Neural cell (in vitro differentiated cells): ENCODE measurements at regions not wholly inside any gene's neighbourhood (a gene's known extent, or its start where the extent isn't known, plus 50 kb on each side); places are given as distances from the start of the nearest gene placed in this dataset.

ENCODE experiments used
- CTCF ChIP-seq: fragments of 450-650 bp; IDR thresholded peaks from 2 replicates; pipeline ENCODE4 v1.5.1; 2014; ENCODE audit warnings: antibody characterized with exemption, mild to moderate bottlenecking, moderate library complexity; ENCODE audit not compliant: poor library complexity, severe bottlenecking
- EP300 ChIP-seq: fragments of 450-650 bp; conservative IDR thresholded peaks from 2 replicates; pipeline ENCODE4 v1.6.1; 2014; ENCODE audit warnings: antibody characterized with exemption, mild to moderate bottlenecking, moderate library complexity; ENCODE audit not compliant: poor library complexity, severe bottlenecking
- EZH2 ChIP-seq: fragments of 200-600, 300-800 bp; shearing (Covaris generic), sonication (generic); IDR thresholded peaks from 2 replicates; pipeline ENCODE4 v1.6.1; 2014; ENCODE audit warnings: antibody characterized with exemption, low read length, borderline replicate concordance, mild to moderate bottlenecking; ENCODE audit not compliant: insufficient read depth, poor library complexity, severe bottlenecking
- POLR2AphosphoS5 ChIP-seq: IDR thresholded peaks from 2 replicates; pipeline ENCODE4 v1.6.1; 2012
- RAD21 ChIP-seq: fragments of 450-650 bp; conservative IDR thresholded peaks from 2 replicates; pipeline ENCODE4 v1.6.1; 2014; ENCODE audit warnings: antibody characterized with exemption, mild to moderate bottlenecking, moderate library complexity
- REST ChIP-seq: IDR thresholded peaks from 2 replicates; pipeline ENCODE4 v1.6.1; 2012; ENCODE audit warnings: borderline replicate concordance
- SMC3 ChIP-seq: fragments of 450-650 bp; conservative IDR thresholded peaks from 2 replicates; pipeline ENCODE4 v1.6.1; 2014; ENCODE audit warnings: antibody characterized with exemption, mild to moderate bottlenecking, moderate library complexity; ENCODE audit not compliant: poor library complexity

- TF ChIP-seq CTCF (no peak), EZH2 (no peak), EP300 (no peak), REST (no peak), RAD21 (no peak), POLR2AphosphoS5 (no peak), SMC3 (no peak)
Measured at GRCh38 chr2:149904352-149905175, 317.0 kb upstream of the MMADHC start.
